ENCODE measurements at regions not wholly inside any gene's neighbourhood (a gene's known extent, or its start where the extent isn't known, plus 50 kb on each side); places are given as distances from the start of the nearest gene placed in this dataset.
"Not testable (repeated sequence)": the region's sequence is repeated elsewhere in the genome, so short reads cannot be mapped to it uniquely, and the experiment has no call there.

- not testable (repeated sequence) for TF ChIP-seq SMC3 (IDR thresholded peaks at IDR 0.05); CTCF (IDR thresholded peaks at IDR 0.05); USF2 (IDR thresholded peaks at IDR 0.05); KDM5A (IDR thresholded peaks at IDR 0.05); E2F6 (IDR thresholded peaks at IDR 0.05; ENCODE audit: borderline replicate concordance, low read depth); RNF2 (IDR thresholded peaks at IDR 0.05; ENCODE audit: borderline replicate concordance, low read depth); NFE2L2 (conservative IDR thresholded peaks at IDR 0.05; ENCODE audit: low read length); KDM1A (IDR thresholded peaks at IDR 0.05; ENCODE audit: low read depth); ZC3H11A (IDR thresholded peaks at IDR 0.05); RFX5 (IDR thresholded peaks at IDR 0.05); POLR2A (IDR thresholded peaks at IDR 0.05; ENCODE audit: low read length); MAX (IDR thresholded peaks at IDR 0.05); MAFK (IDR thresholded peaks at IDR 0.05; ENCODE audit: partially characterized antibody); CHD2 (IDR thresholded peaks at IDR 0.05; ENCODE audit: low read length, partially characterized antibody)
Observed at GRCh38 chr2:87674729-87675128, 73.2 kb upstream of the PLGLB2 start.
